H9 (cell line): ENCODE measurements at regions not wholly inside any gene's neighbourhood (a gene's known extent, or its start where the extent isn't known, plus 50 kb on each side); places are given as distances from the start of the nearest gene placed in this dataset.

Experiments
- DNase-seq: peaks from one replicate; pipeline ENCODE4 v3.0.0-alpha.2; 2017
- H2AFZ ChIP-seq: one replicate; pipeline ENCODE4 v1.6.1; 2013; ENCODE audit warnings: mild to moderate bottlenecking, low read length, control low read depth, moderate library complexity
- H2AK5ac ChIP-seq: 2 replicates; pipeline ENCODE4 v1.6.1; 2013; ENCODE audit warnings: low read length, control low read depth, mixed read lengths; ENCODE audit not compliant: insufficient read length
- H2BK120ac ChIP-seq: one replicate; pipeline ENCODE4 v1.6.1; 2013; ENCODE audit warnings: low read depth, mild to moderate bottlenecking, low read length, control low read depth, inconsistent platforms; ENCODE audit not compliant: poor library complexity, severe bottlenecking
- H2BK12ac ChIP-seq: 2 replicates; pipeline ENCODE4 v1.6.1; 2013; ENCODE audit warnings: low read length, control low read depth, mixed read lengths, low read depth; ENCODE audit not compliant: insufficient read length
- H2BK15ac ChIP-seq: 2 replicates; pipeline ENCODE4 v1.6.1; 2013; ENCODE audit warnings: low read depth, low read length, control low read depth
- H2BK20ac ChIP-seq: one replicate; pipeline ENCODE4 v1.6.1; 2013; ENCODE audit warnings: low read depth, mild to moderate bottlenecking, low read length, control low read depth, inconsistent platforms; ENCODE audit not compliant: poor library complexity, severe bottlenecking
- H2BK5ac ChIP-seq: 2 replicates; pipeline ENCODE4 v1.6.1; 2013; ENCODE audit warnings: low read length, control low read depth, mixed read lengths; ENCODE audit not compliant: insufficient read length
- H3K14ac ChIP-seq: 2 replicates; pipeline ENCODE4 v1.6.1; 2013; ENCODE audit warnings: low read length, control low read depth; ENCODE audit not compliant: insufficient read depth
- H3K18ac ChIP-seq: 2 replicates; pipeline ENCODE4 v1.6.1; 2013; ENCODE audit warnings: low read depth, mild to moderate bottlenecking, mixed read lengths, low read length, control low read depth; ENCODE audit not compliant: insufficient read length
- H3K23ac ChIP-seq: 2 replicates; pipeline ENCODE4 v1.6.1; 2013; ENCODE audit warnings: low read length, control low read depth, mixed read lengths, low read depth; ENCODE audit not compliant: insufficient read length
- H3K23me2 ChIP-seq: 2 replicates; pipeline ENCODE4 v1.6.1; 2013; ENCODE audit warnings: low read depth, mild to moderate bottlenecking, mixed read lengths, low read length, control low read depth; ENCODE audit not compliant: insufficient read length, poor library complexity, severe bottlenecking
- H3K27ac ChIP-seq: 2 replicates; pipeline ENCODE4 v1.5.1; 2013; ENCODE audit warnings: low read length, control low read depth, mixed read lengths, low read depth; ENCODE audit not compliant: insufficient read length
- H3K27me3 ChIP-seq: 2 replicates; pipeline ENCODE4 v1.6.1; 2013; ENCODE audit warnings: low read length, control low read depth, inconsistent platforms; ENCODE audit not compliant: insufficient read depth
- H3K4ac ChIP-seq: 2 replicates; pipeline ENCODE4 v1.6.1; 2013; ENCODE audit warnings: low read depth, mild to moderate bottlenecking, control low read depth, inconsistent platforms, low read length, moderate library complexity
- H3K4me1 ChIP-seq: 2 replicates; pipeline ENCODE4 v1.6.1; 2013; ENCODE audit warnings: low read length, control low read depth, inconsistent platforms; ENCODE audit not compliant: insufficient read depth
- H3K4me2 ChIP-seq: 2 replicates; pipeline ENCODE4 v1.6.1; 2013; ENCODE audit warnings: low read length, control low read depth, mixed read lengths; ENCODE audit not compliant: insufficient read length, insufficient read depth
- H3K56ac ChIP-seq: 2 replicates; pipeline ENCODE4 v1.6.1; 2013; ENCODE audit warnings: low read depth, mild to moderate bottlenecking, mixed read lengths, low read length, control low read depth; ENCODE audit not compliant: insufficient read length
- H3K79me1 ChIP-seq: 2 replicates; pipeline ENCODE4 v1.6.1; 2013; ENCODE audit warnings: low read depth, mild to moderate bottlenecking, moderate library complexity, low read length, control low read depth, inconsistent platforms; ENCODE audit not compliant: insufficient read depth, poor library complexity, severe bottlenecking
- H3K79me2 ChIP-seq: 2 replicates; pipeline ENCODE4 v1.6.1; 2013; ENCODE audit warnings: low read length, control low read depth, inconsistent platforms; ENCODE audit not compliant: insufficient read depth
- H3K9ac ChIP-seq: 2 replicates; pipeline ENCODE4 v1.6.1; 2013; ENCODE audit warnings: low read length, control low read depth, mixed read lengths; ENCODE audit not compliant: insufficient read length; ENCODE audit errors: extremely low read depth
- H3K9me3 ChIP-seq: one replicate; pipeline ENCODE4 v1.6.1; 2013; ENCODE audit warnings: low read depth, low read length, inconsistent platforms; ENCODE audit not compliant: control insufficient read depth
- H3T11ph ChIP-seq: one replicate; pipeline ENCODE4 v1.6.1; 2013; ENCODE audit warnings: mild to moderate bottlenecking, low read length, control low read depth, inconsistent platforms
- H4K20me1 ChIP-seq: one replicate; pipeline ENCODE4 v1.6.1; 2013; ENCODE audit not compliant: control insufficient read depth, insufficient read length, insufficient read depth
- H4K5ac ChIP-seq: 2 replicates; pipeline ENCODE4 v1.6.1; 2013; ENCODE audit warnings: low read depth, mild to moderate bottlenecking, mixed read lengths, low read length, control low read depth; ENCODE audit not compliant: insufficient read length
- H4K8ac ChIP-seq: replicated peaks from 2 replicates; pipeline ENCODE4 v1.6.1; 2013; ENCODE audit warnings: low read length, control low read depth, mixed read lengths, low read depth; ENCODE audit not compliant: insufficient read length
- H4K91ac ChIP-seq: 2 replicates; pipeline ENCODE4 v1.6.1; 2013; ENCODE audit warnings: low read depth, mild to moderate bottlenecking, moderate library complexity, mixed read lengths, low read length, control low read depth; ENCODE audit not compliant: insufficient read length
- H3K27ac Mint-ChIP-seq, 3 experiments: 2 replicates in 2 of 3; 3 replicates in 1 of 3; pipeline ENCODE4 v1.8.0; 2020 to 2021; ENCODE audit warnings: mixed read lengths in 3 of 3, mild to moderate bottlenecking in 1 of 3, moderate library complexity in 1 of 3
- H3K27me3 Mint-ChIP-seq: 2 replicates; pipeline ENCODE4 v1.8.0; 2021; ENCODE audit warnings: low read depth, mild to moderate bottlenecking, moderate library complexity, mixed read lengths
- H3K36me3 Mint-ChIP-seq, 3 experiments: 2 replicates in 2 of 3; 3 replicates in 1 of 3; pipeline ENCODE4 v1.8.0; 2020 to 2021; ENCODE audit warnings: low read depth in 3 of 3, mixed read lengths in 3 of 3; ENCODE audit not compliant: insufficient read depth in 1 of 3
- H3K4me1 Mint-ChIP-seq, 2 experiments: 2 replicates each; pipeline ENCODE4 v1.8.0; 2020; ENCODE audit warnings: mixed read lengths in 2 of 2
- H3K4me3 Mint-ChIP-seq, 2 experiments: 2 replicates in 1 of 2; 3 replicates in 1 of 2; pipeline ENCODE4 v1.8.0; 2020 to 2021; ENCODE audit warnings: mild to moderate bottlenecking in 2 of 2, mixed read lengths in 2 of 2, moderate library complexity in 1 of 2
- H3K9me3 Mint-ChIP-seq, 2 experiments: 2 replicates in 1 of 2; 3 replicates in 1 of 2; pipeline ENCODE4 v1.8.0; 2020; ENCODE audit warnings: mild to moderate bottlenecking in 2 of 2, mixed read lengths in 2 of 2, moderate library complexity in 1 of 2
- CTCF ChIP-seq: fragments of 200-600 bp; sonication (generic); conservative IDR thresholded peaks from 3 replicates; pipeline ENCODE4 v1.8.0; 2021; ENCODE audit warnings: antibody characterized with exemption, mild to moderate bottlenecking
- WGBS: extraction: QIAGEN DNeasy Blood & Tissue Kit; methylation state at CpG from one replicate; pipeline ENCODE4 v1.1.7; 2013; ENCODE audit warnings: missing lambda C conversion rate, low lambda C conversion rate, mixed read lengths; ENCODE audit not compliant: insufficient read length; ENCODE audit errors: extremely low coverage; 5-methylcytosine and 5-hydroxymethylcytosine counted together

- H2BK12ac ChIP-seq: no peak overlapping the region
- no peaks in the 10 kb centered on the region for H3K27me3 ChIP-seq
- no peak overlapping the region for H2BK15ac ChIP-seq
- peaks cover 0 to 4% (median 0%) of the 10 kb centered on the region in 3 experiments; a peak in 3 of 7 replicates for H3K36me3 Mint-ChIP-seq
- no CpG with 5 or more reads among the region's 3 CpGs for WGBS
- no peak overlapping the region for H3K56ac ChIP-seq
- no peaks in the 10 kb centered on the region for H3K23me2 ChIP-seq
- H2BK5ac ChIP-seq: no peak overlapping the region
- H3K27me3 Mint-ChIP-seq: no peaks in the 10 kb centered on the region; the same call in 1 of the 2 replicates
- H3K4me1 Mint-ChIP-seq: no peaks in the 10 kb centered on the region; a peak in 1 of 4 replicates
- no peaks in the 10 kb centered on the region for H4K20me1 ChIP-seq
- H3K4ac ChIP-seq: no peak overlapping the region
- no peak overlapping the region for H4K5ac ChIP-seq
- H2BK120ac ChIP-seq: no peak overlapping the region
- no peaks in the 10 kb centered on the region; a peak in 3 of 5 replicates for H3K9me3 Mint-ChIP-seq
- H3K79me2 ChIP-seq: no peaks in the 10 kb centered on the region
- no peak overlapping the region for H3K27ac Mint-ChIP-seq
- no peak overlapping the region for H3K14ac ChIP-seq
- no peaks in the 10 kb centered on the region for H3K4me1 ChIP-seq
- H3K9me3 ChIP-seq: peaks cover 7% of the 10 kb centered on the region
- H3K4me2 ChIP-seq: no peak overlapping the region
- no peak overlapping the region for H3K9ac ChIP-seq
- no peak overlapping the region for H2BK20ac ChIP-seq
- H2AFZ ChIP-seq: no peak overlapping the region
- no peak for DNase-seq
- no peak overlapping the region for H3K4me3 Mint-ChIP-seq
- H2AK5ac ChIP-seq: no peak overlapping the region
- no peak overlapping the region for H4K91ac ChIP-seq
- H3K27ac ChIP-seq: no peak overlapping the region
- H3K23ac ChIP-seq: no peak overlapping the region
- H3T11ph ChIP-seq: no peak overlapping the region
- no peaks in the 10 kb centered on the region for H3K79me1 ChIP-seq
- no peak overlapping the region for H3K18ac ChIP-seq
- no peak for TF ChIP-seq CTCF
- H4K8ac ChIP-seq: no peak overlapping the region
These were observed 346.8 kb downstream of the PIK3R1 start for GRCh38 chr5:68562308-68562707.
